Pons (tissue), 1 donor: ENCODE measurements at regions not wholly inside any gene's neighbourhood (a gene's known extent, or its start where the extent isn't known, plus 50 kb on each side); places are given as distances from the start of the nearest gene placed in this dataset.

Experiments used
- DNase-seq: peaks from one replicate; pipeline ENCODE4 v3.0.0-alpha.2; 2016; ENCODE audit warnings: low spot score

GRCh38 chr2:60603533-60604190, 50.2 kb upstream of the BCL11A start:
- no peak for DNase-seq

GRCh38 chr2:60604486-60605064, 51.1 kb upstream of the BCL11A start:
- no peak for DNase-seq

- DNase-seq, result no peak
Measured at GRCh38 chr2:60605866-60606265, 52.4 kb upstream of the BCL11A start.

GRCh38 chr2:60608679-60609078, 55.2 kb upstream of the BCL11A start:
- no peak for DNase-seq

GRCh38 chr2:60612033-60612432, 58.6 kb upstream of the BCL11A start:
- no peak for DNase-seq

GRCh38 chr2:60614319-60614718, 60.9 kb upstream of the BCL11A start:
- DNase-seq, result no peak

- no peak for DNase-seq
Measured at GRCh38 chr2:60621688-60622429, 68.4 kb upstream of the BCL11A start.

GRCh38 chr2:60623040-60623439, 69.6 kb upstream of the BCL11A start:
- DNase-seq, result no peak

- DNase-seq, result no peak
Measured at GRCh38 chr2:60627412-60627811, 74.0 kb upstream of the BCL11A start.

- no peak for DNase-seq
Measured at GRCh38 chr2:60628026-60628425, 74.6 kb upstream of the BCL11A start.

- no peak for DNase-seq
Measured at GRCh38 chr2:60628615-60629304, 75.3 kb upstream of the BCL11A start.

- no peak for DNase-seq
Measured at GRCh38 chr2:60629305-60629662, 75.8 kb upstream of the BCL11A start.

- DNase-seq, result no peak
Measured at GRCh38 chr2:60629801-60630385, 76.4 kb upstream of the BCL11A start.

- DNase-seq, result no peak
Measured at GRCh38 chr2:60633615-60634014, 80.2 kb upstream of the BCL11A start.

GRCh38 chr2:60634438-60634837, 81.0 kb upstream of the BCL11A start:
- DNase-seq, result no peak

- DNase-seq, result peak; percentile 35
Measured at GRCh38 chr2:60641811-60642788, 88.6 kb upstream of the BCL11A start.

- no peak for DNase-seq
Measured at GRCh38 chr2:60643747-60644146, 90.3 kb upstream of the BCL11A start.

GRCh38 chr2:60644951-60645350, 91.5 kb upstream of the BCL11A start:
- no peak for DNase-seq

GRCh38 chr2:60648191-60648590, 94.7 kb upstream of the BCL11A start:
- no peak for DNase-seq

- no peak for DNase-seq
Measured at GRCh38 chr2:60649721-60650120, 96.3 kb upstream of the BCL11A start.

- DNase-seq, result no peak
Measured at GRCh38 chr2:60652832-60653340, 99.4 kb upstream of the BCL11A start.
